GM12878 (cell line): ENCODE measurements at regions not wholly inside any gene's neighbourhood (a gene's known extent, or its start where the extent isn't known, plus 50 kb on each side); places are given as distances from the start of the nearest gene placed in this dataset.

ENCODE experiments used
- ATAC-seq: fragments of 200-7000 bp; cut with Tn5 transposase; 3 replicates; pipeline ENCODE4 v1.9.1; 2020; ENCODE audit warnings: mild to moderate bottlenecking, moderate library complexity
- BruUV-seq: library from RNA; stranded (reverse); fragments of 400-500 nt; replicated peaks from 2 replicates; lab custom pipeline; 2021; lab: Mats Ljungman, UMichigan
- CTCF ChIA-PET: fragments of 300-600 bp; sonication (Branson Sonifier 250); formaldehyde crosslinking; extraction: SDS; loops from one replicate; lab custom pipeline; 2021; ENCODE audit warnings: inconsistent platforms; lab: Yijun Ruan, JAX
- POLR2A ChIA-PET: fragments of 350-600 bp; formaldehyde crosslinking; extraction: SDS; loops from one replicate; lab custom pipeline; 2021; ENCODE audit warnings: inconsistent platforms; lab: Charles Lee
- RAD21 ChIA-PET: fragments of 300-600 bp; sonication (Branson Sonifier 250); formaldehyde crosslinking; loops from one replicate; lab custom pipeline; 2023; ENCODE audit warnings: antibody characterized with exemption; ENCODE audit not compliant: unreplicated experiment; lab: Charles Lee
- SMC1A ChIA-PET: fragments of 300-600 bp; sonication (Branson Sonifier 250); formaldehyde crosslinking; loops from one replicate; lab custom pipeline; 2023; ENCODE audit not compliant: unreplicated experiment, uncharacterized antibody; lab: Charles Lee
- DNase-seq: peaks from one replicate; pipeline ENCODE4 v3.0.0-alpha.2; 2011; ENCODE audit warnings: low read depth, low spot score
- FAIRE-seq: peaks from 3 replicates; lab custom pipeline; 2011; peaks lifted over from hg19 to GRCh38; lab: Jason Lieb, UNC
- H2AFZ ChIP-seq: 2 replicates; pipeline ENCODE4 v1.6.0; 2011; ENCODE audit warnings: low read depth, low read length, control low read depth; ENCODE audit not compliant: control insufficient read depth
- H3K27ac ChIP-seq: 2 replicates; pipeline ENCODE4 v1.5.1; 2011; ENCODE audit warnings: control low read depth; ENCODE audit not compliant: control insufficient read depth, insufficient read depth
- H3K27me3 ChIP-seq, 2 experiments: replicated peaks in 1 of 2; 2 replicates each; pipeline versions ENCODE4 v1.6.0 to v1.6.1; 2011; ENCODE audit warnings: low read length in 1 of 2; ENCODE audit not compliant: control insufficient read depth in 2 of 2, insufficient read depth in 2 of 2
- H3K36me3 ChIP-seq, 2 experiments: 2 replicates each; pipeline ENCODE4 v1.5.1; 2011; ENCODE audit warnings: low read length in 1 of 2; ENCODE audit not compliant: control insufficient read depth in 2 of 2, insufficient read depth in 2 of 2
- H3K4me1 ChIP-seq: 2 replicates; pipeline ENCODE4 v1.6.1; 2011; ENCODE audit warnings: mild to moderate bottlenecking, low read length, moderate library complexity, mixed read lengths; ENCODE audit not compliant: control insufficient read depth, insufficient read depth
- H3K4me2 ChIP-seq: 2 replicates; pipeline ENCODE4 v1.6.0; 2011; ENCODE audit warnings: control low read depth; ENCODE audit not compliant: control insufficient read depth, insufficient read depth
- H3K4me3 ChIP-seq: fragments of 200-600 bp; sonication (generic); 2 replicates; pipeline ENCODE4 v1.5.1; 2016
- H3K79me2 ChIP-seq: 2 replicates; pipeline ENCODE4 v1.6.0; 2011; ENCODE audit warnings: low read length; ENCODE audit not compliant: control insufficient read depth, insufficient read depth
- H3K9ac ChIP-seq: 2 replicates; pipeline ENCODE4 v1.8.0; 2011; ENCODE audit warnings: low read length, control low read depth, mixed read lengths; ENCODE audit not compliant: control insufficient read depth, insufficient read depth
- H3K9me3 ChIP-seq: replicated peaks from 3 replicates; pipeline ENCODE4 v1.5.1; 2011; ENCODE audit warnings: mild to moderate bottlenecking, low read length; ENCODE audit not compliant: control insufficient read depth, insufficient read depth
- H4K20me1 ChIP-seq: 2 replicates; pipeline ENCODE4 v1.6.0; 2011; ENCODE audit not compliant: control insufficient read depth, insufficient read depth
- POLR2AphosphoS2 ChIP-seq: IDR thresholded peaks from 2 replicates; pipeline ENCODE4 v1.6.1; 2011; ENCODE audit warnings: low read depth, mild to moderate bottlenecking, low read length, improper control_type of control experiment, moderate library complexity
- RUNX3 ChIP-seq: IDR thresholded peaks from 2 replicates; pipeline ENCODE4 v1.6.1; 2012; ENCODE audit warnings: low read length, inconsistent platforms
- WGBS: methylation state at CpG from one replicate; pipeline ENCODE4 v1.1.6; 2016; ENCODE audit warnings: low lambda C conversion rate; ENCODE audit not compliant: insufficient replicate concordance, insufficient coverage; ENCODE audit errors: missing lambda C conversion rate; 5-methylcytosine and 5-hydroxymethylcytosine counted together
- in situ Hi-C: fragments of 300-500 bp; cut with MboI; formaldehyde crosslinking; loops from 9 replicates; pipeline ENCODE4 v1.14.3; 2018; ENCODE audit warnings: mixed read lengths
- intact Hi-C: fragments of 100-400 bp; cut with micrococcal nuclease; formaldehyde crosslinking; loops from one replicate; pipeline ENCODE4 v1.14.2; 2022; ENCODE audit not compliant: unreplicated experiment
- TF ChIP-seq, protein P1 (sequence below): IDR thresholded peaks from 2 replicates; pipeline ENCODE4 v1.6.1; 2012; ENCODE audit warnings: mild to moderate bottlenecking, low read depth, low read length

DNA sequence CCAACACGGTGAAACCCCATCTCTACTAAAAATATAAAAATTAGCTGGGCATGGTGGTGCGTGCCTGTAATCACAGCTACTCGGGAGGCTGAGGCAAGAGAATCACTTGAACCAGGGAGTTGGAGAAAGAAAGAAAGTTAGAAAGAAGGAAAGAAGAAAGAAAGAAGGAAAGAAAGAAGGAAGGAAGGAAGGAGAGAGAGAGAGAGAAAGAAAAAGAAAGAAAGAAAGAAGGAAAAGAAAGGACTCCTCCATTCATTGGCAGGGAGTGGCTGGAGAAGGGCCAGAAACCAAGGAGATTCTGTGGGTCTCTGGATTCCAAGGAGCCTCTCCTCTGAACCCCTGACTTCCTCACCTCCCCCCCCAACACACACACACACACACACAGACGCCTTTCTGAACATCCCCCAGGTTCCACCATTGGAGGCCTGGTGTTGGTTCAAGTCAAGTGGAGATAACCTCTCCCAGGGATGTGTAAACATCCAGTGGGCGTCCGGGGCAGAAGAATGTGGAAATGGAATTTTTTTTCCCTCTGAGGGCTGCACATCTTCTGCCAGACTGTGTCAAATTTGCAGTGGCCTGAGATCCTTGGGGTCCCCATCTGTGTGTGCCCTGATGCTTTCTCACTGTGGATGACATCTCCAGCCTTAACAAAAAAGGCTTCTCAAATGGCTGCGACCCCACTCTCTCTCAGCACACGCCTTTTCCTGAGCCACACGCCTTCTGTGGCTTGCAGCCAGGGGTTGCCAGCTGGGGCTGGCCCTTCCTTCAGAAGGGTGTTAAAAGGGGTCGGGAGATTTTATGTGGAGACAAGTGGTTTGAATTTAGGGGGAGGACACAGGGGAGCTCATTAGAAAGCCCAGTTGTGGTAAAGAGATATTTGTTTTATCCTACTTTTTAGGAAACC is 109.3 kb upstream of the HAND1 start:
- ATAC-seq (no peak), DNase-seq (no peak), FAIRE-seq (no peak)
- ChIA-PET POLR2A (interaction anchor here (0.7 kb wide), 1 partner anchor 26 kb away, joined by 4 read pairs; no protein-coding TSS in a partner anchor), CTCF (interaction anchor here (0.6 to 1.0 kb wide), 2 partner anchors 11 to 99 kb away, joined by 3 read pairs; no protein-coding TSS in a partner anchor), SMC1A (interaction anchor here (2.4 kb wide), 1 partner anchor 121 kb away, joined by 8 read pairs; no protein-coding TSS in a partner anchor), RAD21 (no interaction called here)
- Histone ChIP-seq H3K9ac (no peak overlapping the region), H3K4me1 (no peaks in the 10 kb centered on the region), H3K4me2 (no peak overlapping the region), H3K79me2 (no peaks in the 10 kb centered on the region), H3K27me3 (no peaks in the 10 kb centered on the region; a peak in 2 of 4 replicates), H3K9me3 (no peaks in the 10 kb centered on the region), H2AFZ (no peak overlapping the region), H3K27ac (no peak overlapping the region), H3K36me3 (no peaks in the 10 kb centered on the region), H3K4me3 (no peak overlapping the region), H4K20me1 (no peaks in the 10 kb centered on the region)
- TF ChIP-seq, protein P1, sequence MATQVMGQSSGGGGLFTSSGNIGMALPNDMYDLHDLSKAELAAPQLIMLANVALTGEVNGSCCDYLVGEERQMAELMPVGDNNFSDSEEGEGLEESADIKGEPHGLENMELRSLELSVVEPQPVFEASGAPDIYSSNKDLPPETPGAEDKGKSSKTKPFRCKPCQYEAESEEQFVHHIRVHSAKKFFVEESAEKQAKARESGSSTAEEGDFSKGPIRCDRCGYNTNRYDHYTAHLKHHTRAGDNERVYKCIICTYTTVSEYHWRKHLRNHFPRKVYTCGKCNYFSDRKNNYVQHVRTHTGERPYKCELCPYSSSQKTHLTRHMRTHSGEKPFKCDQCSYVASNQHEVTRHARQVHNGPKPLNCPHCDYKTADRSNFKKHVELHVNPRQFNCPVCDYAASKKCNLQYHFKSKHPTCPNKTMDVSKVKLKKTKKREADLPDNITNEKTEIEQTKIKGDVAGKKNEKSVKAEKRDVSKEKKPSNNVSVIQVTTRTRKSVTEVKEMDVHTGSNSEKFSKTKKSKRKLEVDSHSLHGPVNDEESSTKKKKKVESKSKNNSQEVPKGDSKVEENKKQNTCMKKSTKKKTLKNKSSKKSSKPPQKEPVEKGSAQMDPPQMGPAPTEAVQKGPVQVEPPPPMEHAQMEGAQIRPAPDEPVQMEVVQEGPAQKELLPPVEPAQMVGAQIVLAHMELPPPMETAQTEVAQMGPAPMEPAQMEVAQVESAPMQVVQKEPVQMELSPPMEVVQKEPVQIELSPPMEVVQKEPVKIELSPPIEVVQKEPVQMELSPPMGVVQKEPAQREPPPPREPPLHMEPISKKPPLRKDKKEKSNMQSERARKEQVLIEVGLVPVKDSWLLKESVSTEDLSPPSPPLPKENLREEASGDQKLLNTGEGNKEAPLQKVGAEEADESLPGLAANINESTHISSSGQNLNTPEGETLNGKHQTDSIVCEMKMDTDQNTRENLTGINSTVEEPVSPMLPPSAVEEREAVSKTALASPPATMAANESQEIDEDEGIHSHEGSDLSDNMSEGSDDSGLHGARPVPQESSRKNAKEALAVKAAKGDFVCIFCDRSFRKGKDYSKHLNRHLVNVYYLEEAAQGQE, result no peak
- TF ChIP-seq POLR2AphosphoS2 (no peak), RUNX3 (no peak)
- in situ Hi-C loops (no loop called here), intact Hi-C loops (no loop called here)
- BruUV-seq, result no TSS peak
- 27% methylated on average over 10 of the region's 10 CpGs for WGBS
